CD4-positive, alpha-beta T cell treated with Interferon gamma for 1 hour (primary cell): ENCODE measurements at regions not wholly inside any gene's neighbourhood (a gene's known extent, or its start where the extent isn't known, plus 50 kb on each side); places are given as distances from the start of the nearest gene placed in this dataset.

ENCODE experiments used
- DNase-seq: peaks from one replicate; pipeline ENCODE4 v3.0.0-alpha.2; 2020

DNA sequence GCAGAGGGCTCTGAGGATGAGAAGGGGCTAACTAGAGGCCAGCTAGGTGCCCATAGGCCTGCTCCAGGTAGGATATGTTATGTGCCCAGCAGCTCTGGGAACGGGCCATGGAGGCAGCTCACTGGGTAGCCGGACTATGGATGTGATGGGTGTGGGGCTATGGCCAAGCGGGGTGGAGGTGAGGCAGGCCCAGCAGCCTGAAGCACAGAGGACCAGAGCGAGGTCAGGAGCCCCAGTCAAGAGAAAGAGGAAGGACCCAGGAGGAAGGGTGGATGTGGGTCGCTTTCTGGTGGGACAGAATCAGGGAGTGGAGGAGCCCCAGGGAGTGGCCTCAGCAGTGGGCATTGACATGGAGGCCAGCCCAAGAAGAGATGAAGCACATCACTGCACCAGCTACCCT lies 117.9 kb upstream of the MLN start:
- no peak for DNase-seq

DNA sequence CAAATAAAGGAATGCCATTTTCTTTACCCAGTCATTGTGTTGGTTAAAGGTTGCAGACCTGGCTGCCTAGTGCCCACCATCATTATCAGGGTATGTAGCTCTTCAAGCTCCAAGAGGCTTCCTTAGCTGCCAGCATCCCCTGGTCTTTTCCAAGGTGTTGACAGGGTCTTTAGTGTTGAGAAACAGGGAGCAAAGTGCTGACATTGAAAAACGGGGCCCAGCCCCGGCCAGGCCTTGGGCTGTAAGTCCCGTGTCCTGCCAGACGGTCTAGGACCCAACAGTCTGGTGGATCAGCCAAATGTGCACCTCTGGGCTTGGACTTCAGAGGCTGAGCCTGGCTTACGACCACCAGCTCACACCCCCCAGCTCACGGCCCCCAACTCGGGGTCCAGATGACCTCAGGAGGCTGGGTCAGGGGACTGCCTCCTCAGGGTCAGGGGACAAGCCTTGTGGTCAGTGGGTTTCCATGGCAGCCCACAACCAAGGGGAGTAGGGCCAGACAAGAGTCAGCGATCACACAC lies 114.4 kb upstream of the MLN start:
- no peak for DNase-seq

DNA sequence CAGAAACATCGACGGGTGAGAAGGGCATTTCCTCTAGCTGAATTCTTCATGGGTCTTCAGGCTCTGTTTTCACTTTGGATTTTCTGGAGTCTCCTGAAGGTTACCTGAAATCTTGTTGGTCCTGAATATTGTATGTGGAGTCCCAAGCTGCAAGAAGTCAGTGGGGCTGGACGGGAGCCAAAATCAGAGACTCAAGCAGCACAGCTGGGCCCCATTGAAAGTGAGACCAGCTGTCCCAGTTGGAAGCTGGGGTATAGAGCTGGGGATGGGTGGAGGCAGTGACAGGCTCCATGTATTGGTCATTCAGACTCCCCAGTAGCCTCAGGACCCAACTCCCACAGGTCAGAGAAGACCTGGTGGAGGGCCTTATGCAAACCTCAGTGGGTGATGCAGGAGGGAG lies 111.3 kb upstream of the MLN start:
- DNase-seq, result no peak

DNA sequence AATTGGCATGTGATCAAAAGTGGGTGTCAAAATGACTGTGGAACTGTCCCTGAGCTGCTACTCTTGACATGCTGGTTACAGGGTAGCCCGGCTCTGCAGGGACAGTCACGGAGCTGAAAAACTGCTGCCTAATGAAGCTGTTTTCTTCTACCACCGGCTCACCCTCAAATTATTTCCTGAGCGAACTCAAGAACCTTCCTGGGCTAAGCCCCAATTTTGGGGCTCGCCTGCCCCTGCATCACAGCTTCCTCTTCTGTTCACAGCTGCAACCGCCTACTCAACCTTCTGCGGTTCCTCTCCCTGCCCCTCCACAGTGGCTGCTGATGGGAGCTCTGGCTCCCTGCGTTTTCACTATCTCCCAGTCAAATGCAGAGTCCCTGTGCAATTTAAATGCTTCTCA lies 110.8 kb upstream of the MLN start:
- peak; percentile 41 for DNase-seq

DNA sequence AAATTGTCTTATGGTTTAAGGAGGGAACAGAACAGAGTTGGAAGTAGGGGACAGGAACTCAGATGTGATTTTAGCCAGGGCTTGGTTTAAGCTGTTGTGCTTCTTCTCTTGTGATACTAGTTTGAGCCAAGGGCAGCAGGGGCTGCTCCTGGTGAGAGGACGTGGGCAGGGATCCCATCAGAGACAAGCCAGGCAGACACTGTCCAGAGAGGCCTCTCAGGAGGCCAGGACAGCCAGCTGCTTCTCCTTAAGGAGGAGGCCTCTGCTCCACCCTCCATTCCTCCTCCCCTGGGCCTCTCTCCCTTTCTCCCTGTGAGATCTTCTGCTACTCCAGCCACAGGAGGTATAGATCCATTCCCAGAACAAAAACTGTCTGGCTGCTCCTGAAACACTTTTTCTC lies 108.4 kb upstream of the MLN start:
- DNase-seq, result no peak

DNA sequence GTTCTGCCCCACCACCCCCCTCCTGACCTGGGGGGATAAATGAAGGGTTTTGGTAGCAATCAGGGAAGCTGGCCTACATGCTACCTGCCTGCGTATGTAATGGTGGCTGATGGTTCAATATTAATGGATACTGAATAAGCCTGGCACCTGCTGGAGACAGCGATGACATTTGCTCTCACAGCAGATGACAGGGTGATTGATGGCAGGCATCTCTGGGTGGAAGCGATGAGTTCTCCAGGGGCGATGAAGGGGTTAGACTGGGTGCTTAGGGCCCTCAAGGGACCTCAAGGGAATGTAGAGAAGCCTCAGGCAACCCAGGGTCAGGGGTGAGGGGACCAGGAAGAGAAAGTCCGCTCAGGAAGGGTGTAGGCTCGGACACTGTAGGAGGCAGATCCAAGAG lies 107.7 kb upstream of the MLN start:
- no peak for DNase-seq

DNA sequence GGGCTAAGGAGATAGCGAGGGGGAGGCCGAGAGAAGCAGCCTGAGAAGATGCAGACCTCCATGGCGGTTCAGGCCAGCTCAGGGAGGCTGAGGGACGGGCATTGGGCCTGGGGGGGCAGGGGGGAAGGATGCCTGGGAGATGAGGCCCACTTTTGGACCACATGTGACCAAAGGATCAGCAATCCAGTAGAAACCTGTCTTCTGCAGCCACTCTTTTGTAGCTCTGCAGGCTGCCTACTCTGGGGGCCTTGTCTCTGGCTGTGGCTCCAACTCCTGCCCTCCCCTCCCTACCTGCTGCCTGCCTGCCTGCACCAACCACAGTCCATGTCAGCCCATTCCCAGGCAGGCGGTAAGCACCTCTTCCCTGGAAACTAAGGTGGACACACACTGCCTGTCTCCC lies 106.8 kb upstream of the MLN start:
- no peak for DNase-seq

DNA sequence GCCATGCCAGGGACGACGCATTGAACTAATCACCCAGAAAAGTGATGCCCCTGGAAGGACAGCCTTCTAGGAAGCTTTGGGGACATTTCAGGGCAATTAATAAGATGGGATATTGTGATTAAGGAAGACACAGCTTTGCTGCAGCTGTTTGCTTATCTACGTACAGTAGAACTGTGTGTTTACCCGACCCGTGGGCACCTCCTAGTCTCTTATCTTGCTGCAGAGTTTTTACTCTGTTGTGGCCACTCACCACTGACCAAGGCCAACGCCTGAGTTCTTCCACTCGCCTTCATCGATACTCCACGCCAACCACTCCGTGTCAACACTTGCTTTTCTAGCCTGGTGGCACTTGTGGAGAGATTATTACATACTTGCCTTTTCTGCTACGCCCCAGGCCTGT lies 105.9 kb upstream of the MLN start:
- DNase-seq, result no peak

DNA sequence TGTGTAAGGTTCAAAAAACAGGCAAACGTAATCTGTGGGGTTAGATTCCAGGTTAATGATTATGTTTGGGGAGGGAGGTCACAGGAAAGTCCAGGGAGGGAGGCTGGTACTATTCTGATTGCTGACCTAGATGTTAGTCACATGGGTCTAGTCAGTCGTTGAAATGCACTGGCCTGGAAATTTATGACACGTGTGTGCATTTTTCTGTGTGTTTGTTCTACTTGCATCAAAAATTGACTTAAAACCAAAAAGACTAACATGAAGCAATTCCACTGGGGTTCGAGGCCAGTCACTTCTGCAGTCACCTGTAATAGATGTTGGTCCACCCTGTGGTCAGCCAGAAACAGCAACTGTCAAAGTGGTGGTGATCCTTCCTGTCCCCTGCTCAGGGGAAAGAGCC lies 104.2 kb upstream of the MLN start:
- DNase-seq, result no peak

DNA sequence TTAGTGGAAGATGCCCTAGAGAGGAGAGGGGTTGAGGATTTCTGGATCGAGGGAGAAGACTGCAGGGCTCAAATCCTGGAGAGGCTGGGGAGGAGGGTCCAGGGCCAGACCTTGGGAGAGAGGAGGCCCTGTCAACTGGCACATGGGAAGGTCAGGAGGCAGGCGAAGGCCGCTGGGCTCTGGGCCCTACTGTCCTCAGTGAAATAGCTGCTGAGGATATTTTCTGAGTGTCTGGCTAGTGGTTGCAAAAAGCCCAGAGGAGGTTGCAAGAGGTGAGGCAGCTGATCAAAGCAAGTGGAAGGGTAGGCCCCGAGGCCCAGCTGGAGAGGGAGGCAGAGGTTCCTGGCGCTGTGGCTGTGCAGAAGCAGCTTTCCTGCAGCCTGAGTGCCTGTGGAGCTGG lies 103.4 kb upstream of the MLN start:
- no peak for DNase-seq

DNA sequence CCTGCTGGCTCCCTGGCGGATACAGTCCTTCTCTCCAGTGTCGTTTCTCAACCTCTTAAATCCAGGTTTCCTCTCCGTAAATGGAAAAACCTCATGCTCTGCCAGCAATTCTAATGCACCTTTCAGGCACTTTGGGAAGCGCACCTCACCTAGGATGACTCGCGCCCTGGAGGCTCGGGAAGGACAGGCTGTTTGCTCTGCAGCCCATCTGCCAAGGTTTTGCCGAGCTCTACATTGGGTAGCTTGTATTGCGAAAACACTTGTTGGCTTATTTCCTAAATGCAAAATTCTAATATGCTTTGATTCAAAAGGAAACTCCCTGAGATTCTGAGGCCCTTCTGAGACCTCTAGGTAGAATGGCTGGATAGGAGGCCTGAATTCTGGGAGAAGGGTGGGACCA lies 102.6 kb upstream of the MLN start:
- no peak for DNase-seq

DNA sequence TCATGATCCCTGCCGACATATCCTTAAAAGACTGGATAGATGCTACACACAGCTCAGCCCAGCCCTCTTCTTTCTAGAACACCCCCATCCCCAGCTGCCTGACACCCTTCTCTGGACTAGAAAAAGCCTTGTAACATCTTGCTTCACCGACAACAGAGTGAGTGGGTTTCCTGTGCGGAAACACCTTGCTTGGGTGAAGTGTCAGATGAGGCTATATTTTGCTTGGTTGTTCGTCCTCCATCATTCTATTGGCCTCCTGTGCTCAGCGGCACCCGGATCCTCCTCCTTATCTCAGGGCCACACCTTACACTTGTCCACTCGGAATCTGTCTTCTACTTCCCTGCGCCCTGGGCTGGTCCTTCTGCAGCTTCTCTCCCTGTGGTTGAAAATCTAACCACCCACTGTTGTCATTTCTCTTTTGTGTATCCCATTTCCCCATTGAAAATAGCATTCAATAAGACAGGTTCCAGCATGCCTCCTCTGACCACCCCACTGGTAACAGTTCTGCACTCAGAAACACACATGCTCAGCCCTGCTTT lies 101.3 kb upstream of the MLN start:
- peak; percentile 56 for DNase-seq

DNA sequence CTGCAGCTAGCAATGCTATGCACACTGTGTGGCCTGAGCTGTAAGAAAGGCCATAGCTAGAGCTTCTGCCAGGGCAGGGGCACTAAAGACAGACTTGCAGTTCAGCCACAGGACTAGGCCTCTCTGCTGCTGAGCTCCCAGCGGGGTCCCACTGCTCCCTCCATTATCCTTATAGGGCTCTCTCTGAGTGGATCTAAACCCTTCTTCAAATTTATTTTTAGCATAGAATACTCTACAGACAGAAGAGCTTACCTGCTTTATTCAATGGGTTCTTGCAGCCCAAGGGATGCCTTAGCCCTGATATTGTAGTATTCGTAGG lies 100.9 kb upstream of the MLN start:
- no peak for DNase-seq

DNA sequence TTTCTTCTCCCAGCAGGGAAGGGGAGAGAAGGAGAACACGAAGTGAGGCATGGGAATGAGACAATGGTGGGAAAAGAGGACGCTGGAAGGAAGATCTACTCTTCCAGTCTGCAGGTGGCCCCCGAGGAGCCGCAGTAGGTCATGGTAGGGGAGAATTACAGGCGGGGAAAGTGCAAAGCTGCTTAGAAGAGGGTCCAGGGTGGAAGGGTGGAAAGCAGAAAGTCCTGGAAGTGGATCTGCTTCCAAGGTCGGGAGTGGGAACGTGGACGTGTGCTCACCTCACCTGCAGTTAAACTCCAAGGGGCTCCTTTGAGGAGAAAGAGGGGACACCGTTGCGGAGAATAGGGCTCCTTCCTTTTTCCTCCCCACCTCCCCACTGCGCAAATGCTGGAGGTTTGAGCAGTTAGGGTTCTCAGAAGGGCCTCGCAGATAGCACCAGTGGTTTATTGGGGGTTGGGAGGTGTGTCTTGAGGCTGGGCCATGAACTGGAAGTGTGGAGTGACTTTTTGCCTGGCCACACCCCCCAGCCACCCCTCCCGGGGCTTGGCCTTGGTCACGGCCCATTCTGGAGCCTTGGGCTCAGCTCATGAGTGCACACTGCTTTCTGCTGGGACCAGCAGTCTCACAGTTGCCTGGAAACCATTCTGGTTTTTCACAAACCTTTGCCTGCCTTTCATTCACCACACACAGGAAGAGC lies 100.4 kb upstream of the MLN start:
- DNase-seq, result peak; percentile 78

DNA sequence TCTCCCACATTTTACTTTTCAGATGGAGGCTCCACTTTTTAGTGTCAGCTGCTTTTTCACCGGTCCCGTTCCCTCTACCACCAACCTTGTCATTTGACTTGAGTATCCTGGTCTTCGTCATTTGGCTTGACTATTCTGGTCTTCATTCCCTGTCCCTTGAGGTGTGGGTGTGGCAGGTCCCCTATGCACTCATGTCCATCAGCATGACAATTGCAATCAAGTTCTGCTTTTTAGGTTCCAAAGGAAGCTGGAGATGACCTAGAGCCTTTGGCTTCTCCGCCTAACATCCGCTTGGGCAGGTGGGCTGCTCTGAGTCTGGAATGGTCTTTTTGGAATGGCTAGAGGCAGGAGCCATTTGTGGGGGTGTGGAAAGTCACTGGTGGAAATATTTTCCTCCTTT lies 99.8 kb upstream of the MLN start:
- no peak for DNase-seq

DNA sequence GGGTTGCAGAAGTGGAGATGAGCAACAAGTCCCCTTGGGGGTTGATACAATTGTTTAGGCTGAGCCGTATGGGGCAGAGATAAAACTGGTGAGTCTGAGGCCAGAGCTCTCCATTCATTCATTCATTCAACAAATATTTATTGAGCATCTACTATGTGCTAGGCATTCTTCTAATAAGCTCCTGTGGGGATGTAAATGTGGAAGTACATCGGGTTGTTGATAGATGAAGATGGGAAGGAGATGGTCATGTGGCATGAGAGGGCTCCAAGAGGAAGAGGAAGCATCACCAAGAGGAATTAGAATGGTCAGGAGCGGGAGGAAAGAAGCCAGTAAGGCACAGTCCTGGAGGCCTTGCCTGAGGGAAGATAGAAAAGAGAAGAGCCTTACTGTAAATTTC lies 98.7 kb upstream of the MLN start:
- DNase-seq, result no peak

DNA sequence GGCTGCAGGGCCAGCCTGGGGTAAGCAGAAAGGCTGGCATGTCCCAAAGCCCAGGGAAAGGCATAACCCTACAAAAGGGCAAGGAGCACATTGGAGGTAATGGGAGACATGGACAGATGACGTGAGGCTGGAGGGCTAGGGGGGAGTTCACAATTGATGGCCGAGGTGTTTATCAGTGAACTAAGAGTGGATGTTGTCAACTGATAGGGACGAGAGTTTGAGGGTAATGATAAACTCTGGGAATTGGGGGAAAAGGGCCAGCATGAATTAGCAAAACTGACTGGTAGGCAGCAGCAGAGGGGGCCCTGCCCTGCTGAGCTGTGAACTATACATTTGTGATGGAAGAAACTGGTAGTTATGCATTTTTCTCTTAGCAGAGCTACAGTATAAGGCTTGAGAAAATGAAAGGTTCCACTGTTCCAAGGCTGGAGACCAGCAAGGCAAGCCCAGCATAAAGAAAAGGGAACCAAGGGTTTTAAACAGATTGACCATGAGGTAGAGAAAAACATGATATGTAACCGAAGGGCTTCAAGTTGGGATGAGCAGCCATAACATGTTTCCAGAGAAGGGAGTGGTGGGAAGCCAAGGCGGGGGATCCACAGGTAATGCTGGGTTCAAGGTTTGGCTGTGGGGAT lies 98.1 kb upstream of the MLN start:
- no peak for DNase-seq

DNA sequence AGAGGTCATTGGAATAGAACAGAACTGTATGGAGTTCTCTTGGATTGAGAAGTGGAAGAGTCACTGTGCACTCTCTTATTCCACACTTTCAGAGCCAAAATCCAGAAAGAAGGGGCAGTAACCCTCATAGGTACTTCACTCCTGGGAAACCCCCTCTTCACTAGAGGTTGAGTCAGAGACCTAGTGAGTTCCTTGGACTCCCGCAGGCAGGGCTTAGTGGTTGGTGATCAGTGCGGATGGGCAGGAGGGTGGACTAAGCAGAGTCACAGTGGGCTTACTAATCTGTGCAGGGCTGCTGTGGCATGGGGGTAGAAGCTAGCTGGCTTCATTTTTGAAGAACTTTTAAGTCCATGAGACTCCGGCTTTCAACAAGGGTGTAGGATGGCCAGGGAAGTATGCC lies 95.0 kb upstream of the MLN start:
- DNase-seq, result no peak

DNA sequence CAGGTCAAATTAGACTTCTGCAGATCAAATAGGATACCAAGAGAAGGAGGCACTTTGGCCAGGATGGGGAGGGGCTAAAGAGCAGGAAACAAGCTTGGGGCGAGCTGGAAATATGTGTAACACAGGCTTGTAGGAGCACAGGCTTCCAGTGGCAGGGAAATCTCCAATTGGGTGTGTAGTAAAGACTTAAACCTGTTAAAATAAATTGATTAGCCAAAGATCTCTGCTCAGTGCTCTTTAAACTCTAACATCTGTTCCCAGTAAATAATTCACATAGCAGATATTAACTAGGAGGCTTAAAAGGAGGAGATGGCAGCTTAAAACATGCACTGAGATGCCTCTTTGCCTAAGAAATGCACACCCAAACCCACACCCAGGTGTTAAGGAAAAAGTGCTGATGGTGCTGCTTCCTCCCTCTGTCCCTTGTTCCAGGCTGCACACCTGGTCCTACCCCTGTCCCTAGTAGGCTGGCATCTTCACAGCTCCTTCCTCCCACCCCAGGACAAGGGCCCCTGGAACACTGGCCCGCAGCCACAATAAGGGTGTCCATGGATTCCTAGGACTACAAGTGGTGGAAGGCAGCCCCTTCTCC lies 93.5 kb upstream of the MLN start:
- no peak for DNase-seq

DNA sequence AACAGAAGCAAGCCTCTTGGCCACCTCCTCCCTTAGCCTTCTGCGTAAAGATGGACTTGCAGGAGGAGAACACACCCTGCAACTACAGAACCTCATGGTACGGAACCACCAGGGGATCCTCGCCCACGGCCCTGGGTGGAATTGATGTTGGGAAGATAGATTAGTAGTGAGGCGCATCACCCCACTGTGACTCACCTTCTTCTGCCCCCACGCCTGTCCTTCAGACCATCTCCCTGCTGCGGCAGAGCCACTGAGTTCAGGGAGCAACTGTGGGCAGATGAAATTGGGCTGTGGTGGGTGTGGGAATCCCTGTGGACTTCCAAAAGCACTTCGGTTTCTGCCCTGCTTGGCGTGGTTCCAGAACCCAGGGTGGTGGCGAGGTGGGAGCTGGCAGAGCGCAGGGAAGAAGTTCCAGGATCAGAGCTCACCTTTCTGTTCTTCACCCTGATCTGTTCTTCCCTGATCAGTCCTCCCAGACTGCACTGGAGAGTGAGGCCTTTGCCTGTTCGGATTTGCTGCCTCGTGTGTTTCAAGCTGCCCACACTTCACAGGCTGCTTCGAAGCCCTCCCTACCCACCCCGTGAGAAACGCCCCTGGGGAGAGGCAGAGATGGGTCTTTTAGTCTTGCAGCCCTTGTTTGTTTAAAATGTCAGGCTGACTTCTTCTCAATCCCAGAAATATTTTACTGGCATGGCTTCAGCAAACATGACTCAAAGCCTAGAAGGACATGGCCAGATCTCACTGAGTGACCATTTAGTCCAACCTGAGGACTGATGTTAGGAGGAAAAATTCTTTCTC lies 92.8 kb upstream of the MLN start:
- no peak for DNase-seq

DNA sequence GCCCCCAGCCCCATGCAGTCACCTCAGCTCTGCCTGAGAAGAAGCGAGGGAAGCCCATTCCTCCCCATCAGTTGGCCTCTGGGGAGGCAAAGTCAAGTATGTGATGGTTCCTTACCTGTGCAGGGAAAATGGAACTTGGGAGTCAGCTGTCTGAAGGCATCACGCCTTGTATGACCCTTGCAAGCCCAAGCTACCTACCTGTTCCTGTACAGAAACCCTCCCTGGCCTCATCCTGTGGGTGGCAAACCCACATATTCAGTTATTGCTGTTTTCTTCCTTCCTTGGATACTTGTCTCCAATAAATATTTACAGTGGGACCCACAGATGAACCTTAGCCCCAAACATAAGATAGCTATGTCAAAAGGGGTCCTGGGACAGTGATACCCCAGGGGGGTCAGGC lies 92.2 kb upstream of the MLN start:
- no peak for DNase-seq

DNA sequence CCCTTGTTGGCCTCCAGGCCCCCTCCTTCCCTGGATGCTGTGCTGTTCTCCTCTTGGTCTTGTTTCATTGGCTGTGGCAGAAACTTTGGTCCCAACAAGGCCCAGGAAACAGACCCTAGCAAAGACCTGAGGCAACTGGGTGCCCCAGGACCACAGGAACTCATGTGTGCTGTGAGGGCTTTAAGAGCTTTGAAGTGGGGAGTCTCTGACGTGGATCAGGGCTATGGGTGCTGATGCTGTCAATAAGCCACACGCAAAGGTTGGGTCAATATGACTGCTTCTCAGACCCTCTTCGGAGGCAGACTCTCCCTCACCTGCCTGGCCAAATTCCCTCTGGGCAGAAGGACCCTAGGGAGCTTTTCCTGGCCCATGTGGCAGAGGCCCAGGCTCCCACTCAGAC lies 91.5 kb upstream of the MLN start:
- DNase-seq, result peak; percentile 15

DNA sequence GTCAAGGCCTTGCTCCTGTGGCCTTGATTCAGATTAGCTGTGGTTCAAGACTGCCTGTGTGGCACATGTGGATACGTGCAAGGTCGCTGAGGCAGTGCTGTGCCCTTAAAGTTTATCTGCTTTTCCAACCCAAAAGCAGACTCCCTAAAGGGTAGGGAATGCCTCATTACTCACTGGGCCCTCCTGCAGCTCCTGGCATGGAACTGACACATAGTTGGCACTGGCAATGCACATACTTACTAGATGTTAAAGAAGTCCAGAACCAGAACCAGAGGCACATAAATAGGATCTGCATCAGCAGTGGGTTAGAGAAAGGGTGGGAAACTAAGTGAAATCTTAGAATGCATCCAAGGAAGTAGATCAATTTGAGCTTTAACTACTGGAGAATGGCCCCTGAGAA lies 90.6 kb upstream of the MLN start:
- DNase-seq, result no peak
